Thyroid gland (tissue), 4 donors: ENCODE measurements at regions not wholly inside any gene's neighbourhood (a gene's known extent, or its start where the extent isn't known, plus 50 kb on each side); places are given as distances from the start of the nearest gene placed in this dataset.

Experiments used
- DNase-seq, 2 donors: peaks; one replicate each; pipeline ENCODE4 v3.0.0-alpha.2; 2019
- H3K27ac ChIP-seq, 3 donors: fragments of 200-600 bp; sonication (generic); 1 replicate in 2 of 3; 2 replicates in 1 of 3; pipeline ENCODE4 v1.5.1; 2016 to 2019; ENCODE audit warnings: mild to moderate bottlenecking in 1 of 3, moderate library complexity in 1 of 3
- H3K27me3 ChIP-seq: fragments of 200-600 bp; sonication (generic); one replicate; pipeline ENCODE4 v1.5.1; 2019
- H3K36me3 ChIP-seq, 2 donors: fragments of 200-600 bp; sonication (generic); one replicate each; pipeline ENCODE4 v1.5.1; 2016 to 2019
- H3K4me1 ChIP-seq, 2 donors: fragments of 200-600 bp; sonication (generic); one replicate each; pipeline ENCODE4 v1.5.1; 2017 to 2019
- H3K4me3 ChIP-seq, 3 donors: fragments of 200-600 bp; sonication (generic); replicated peaks in 1 of 3; 1 replicate in 2 of 3; 2 replicates in 1 of 3; pipeline ENCODE4 v1.5.1; 2016; ENCODE audit warnings: mild to moderate bottlenecking in 1 of 3
- H3K9me3 ChIP-seq: fragments of 200-600 bp; sonication (generic); one replicate; pipeline ENCODE4 v1.5.1; 2017
- CTCF ChIP-seq, 6 experiments: fragments of 200-600 bp in 3 of 6; fragments of 450-650 bp in 3 of 6; sonication (generic) in 3 of 6; IDR thresholded peaks; one replicate each; pipeline ENCODE4 v1.5.1; 2016 to 2019; ENCODE audit warnings: antibody characterized with exemption in 6 of 6, mild to moderate bottlenecking in 2 of 6, inconsistent platforms in 1 of 6, moderate library complexity in 1 of 6
- POLR2A ChIP-seq, 2 donors: fragments of 450-650 bp; IDR thresholded peaks; one replicate each; pipeline ENCODE4 v1.6.1; 2017; ENCODE audit warnings: antibody characterized with exemption in 2 of 2, mild to moderate bottlenecking in 2 of 2, moderate library complexity in 1 of 2
- WGBS, 2 donors: methylation state at CpG; one replicate each; pipeline ENCODE4 v1.1.5; 2017; 5-methylcytosine and 5-hydroxymethylcytosine counted together
- intact Hi-C: fragments of 100-400 bp; cut with DNase I; formaldehyde crosslinking; loops from one replicate; pipeline ENCODE4 v1.15.1; 2023

DNA sequence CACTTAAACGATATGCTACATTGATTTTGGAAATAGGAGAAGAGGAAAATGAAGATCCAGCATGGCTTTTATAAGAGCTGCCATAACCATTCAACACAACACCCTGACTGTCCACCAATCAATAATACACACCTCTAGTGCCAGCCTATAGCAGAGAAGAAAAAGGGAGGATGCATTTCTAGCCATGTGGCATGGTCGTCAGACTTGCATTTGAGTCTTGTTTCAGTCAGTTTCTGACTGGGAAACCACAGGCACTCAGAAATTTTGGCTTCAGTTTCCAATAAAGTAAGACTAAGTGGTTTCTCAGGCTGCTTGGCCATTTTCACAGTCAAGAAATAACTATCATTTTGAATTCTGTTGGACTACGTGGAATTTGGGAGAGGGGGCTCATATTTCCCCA, 523.5 kb upstream of the LRRC4C start:
- Histone ChIP-seq H3K36me3 (no peaks in the 10 kb centered on the region), H3K9me3 (no peaks in the 10 kb centered on the region), H3K27me3 (no peaks in the 10 kb centered on the region), H3K4me1 (no peaks in the 10 kb centered on the region), H3K27ac (no peak overlapping the region), H3K4me3 (no peak overlapping the region)
- 74 to 85% methylated on average over 3 of the region's 3 CpGs for WGBS, 2 donors
- no peak for DNase-seq
- TF ChIP-seq POLR2A (IDR thresholded peaks at IDR 0.05) (no peak), CTCF (IDR thresholded peaks at IDR 0.05) (no peak)
- intact Hi-C loops: no loop called here

DNA sequence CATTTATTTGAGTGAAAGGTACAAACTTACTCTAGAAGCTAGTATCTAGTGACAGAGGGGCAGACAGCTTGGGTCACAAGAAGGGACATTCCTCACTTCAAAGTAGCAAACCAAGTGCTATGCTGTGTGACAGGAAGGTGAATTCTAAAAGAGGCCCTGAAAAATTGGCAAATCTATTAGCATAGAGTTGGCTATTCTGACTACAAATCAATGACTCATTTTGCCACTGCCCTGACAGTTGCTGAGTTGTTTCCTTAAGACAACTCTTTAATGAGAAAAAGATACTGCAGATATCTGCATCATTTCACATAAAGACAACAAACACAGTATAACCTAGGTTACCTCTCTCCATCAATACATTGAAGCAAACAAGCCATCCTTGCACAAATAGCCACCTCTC, 524.0 kb upstream of the LRRC4C start:
- no peak for DNase-seq
- TF ChIP-seq CTCF (IDR thresholded peaks at IDR 0.05): no peak
- no peak for TF ChIP-seq POLR2A (IDR thresholded peaks at IDR 0.05)
- H3K9me3 ChIP-seq: no peaks in the 10 kb centered on the region
- H3K27me3 ChIP-seq: no peaks in the 10 kb centered on the region
- H3K4me3 ChIP-seq: no peak overlapping the region
- no peaks in the 10 kb centered on the region for H3K4me1 ChIP-seq
- intact Hi-C loops: no loop called here
- no peak overlapping the region for H3K27ac ChIP-seq
- no peaks in the 10 kb centered on the region for H3K36me3 ChIP-seq

- intact Hi-C loops: no loop called here
- no peaks in the 10 kb centered on the region for H3K9me3 ChIP-seq
- H3K4me1 ChIP-seq: no peaks in the 10 kb centered on the region
- H3K27ac ChIP-seq: no peak overlapping the region
- no peaks in the 10 kb centered on the region for H3K27me3 ChIP-seq
- TF ChIP-seq CTCF (IDR thresholded peaks at IDR 0.05) (no peak), POLR2A (IDR thresholded peaks at IDR 0.05) (no peak)
- 30 to 50% methylated on average over 2 of the region's 2 CpGs for WGBS, 2 donors
- H3K4me3 ChIP-seq: no peak overlapping the region
- no peak for DNase-seq
- no peaks in the 10 kb centered on the region for H3K36me3 ChIP-seq
Observed at GRCh38 chr11:41984023-41984422, 524.6 kb upstream of the LRRC4C start.

DNA sequence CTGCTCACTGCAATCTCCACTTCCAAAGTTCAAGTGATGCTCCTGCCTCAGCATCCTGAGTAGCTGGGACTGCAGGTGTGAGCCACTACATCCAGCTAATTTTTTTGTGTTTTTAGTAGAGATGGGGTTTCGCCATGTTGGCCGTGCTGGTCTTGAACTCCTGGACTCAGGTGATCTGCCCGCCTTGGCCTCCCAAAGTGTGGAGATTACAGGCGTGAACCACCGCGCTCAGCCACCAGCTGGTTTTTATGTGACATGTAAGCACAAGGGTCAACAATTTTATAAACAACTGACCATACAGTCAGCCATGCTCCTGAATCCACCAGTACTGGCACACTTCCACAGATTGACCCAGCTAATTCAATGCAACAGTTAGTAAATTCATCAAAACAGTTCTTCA, 526.3 kb upstream of the LRRC4C start:
- Histone ChIP-seq H3K4me3 (no peak overlapping the region), H3K27ac (no peak overlapping the region), H3K27me3 (no peaks in the 10 kb centered on the region), H3K9me3 (no peaks in the 10 kb centered on the region), H3K4me1 (no peaks in the 10 kb centered on the region), H3K36me3 (no peaks in the 10 kb centered on the region)
- 94 to 95% methylated on average over 6 of the region's 6 CpGs for WGBS, 2 donors
- intact Hi-C loops: no loop called here
- no peak for DNase-seq
- TF ChIP-seq POLR2A (IDR thresholded peaks at IDR 0.05) (no peak), CTCF (IDR thresholded peaks at IDR 0.05) (no peak)

DNA sequence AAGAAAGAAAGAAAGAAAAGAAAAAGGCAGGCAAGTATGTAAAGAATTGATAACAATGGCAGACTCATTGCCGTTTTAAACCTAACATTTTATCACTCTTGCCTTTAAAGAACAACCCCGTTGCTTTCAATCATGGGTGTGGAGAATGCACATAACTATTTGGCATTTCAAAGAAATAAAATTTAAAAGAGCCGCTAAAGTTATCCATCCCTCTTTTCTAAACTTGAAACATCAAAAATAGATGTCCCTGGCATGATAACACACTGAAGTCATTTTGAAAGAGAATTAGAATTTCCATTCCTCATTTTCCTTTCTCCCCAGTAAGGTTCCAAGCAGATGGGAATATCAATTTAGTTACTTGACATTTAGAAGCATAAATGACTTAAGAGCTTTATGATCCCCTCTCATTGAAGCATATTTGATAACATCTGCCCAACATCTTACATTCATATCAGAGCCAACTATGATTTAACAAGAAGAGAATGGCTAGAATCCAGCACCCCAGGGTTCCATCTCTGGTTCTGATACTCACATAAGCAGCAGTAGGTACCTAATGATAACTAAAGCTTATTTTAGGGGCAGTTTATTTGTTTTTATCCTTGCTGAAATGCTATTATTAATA, 529.6 kb upstream of the LRRC4C start:
- no peak overlapping the region for H3K27ac ChIP-seq
- no peaks in the 10 kb centered on the region for H3K36me3 ChIP-seq
- no peak for DNase-seq
- no peaks in the 10 kb centered on the region for H3K4me1 ChIP-seq
- no peaks in the 10 kb centered on the region for H3K27me3 ChIP-seq
- WGBS, 2 donors: 79 to 87% methylated on average over 3 of the region's 3 CpGs
- TF ChIP-seq CTCF (IDR thresholded peaks at IDR 0.05): no peak
- TF ChIP-seq POLR2A (IDR thresholded peaks at IDR 0.05): no peak
- no peaks in the 10 kb centered on the region for H3K9me3 ChIP-seq
- no peak overlapping the region for H3K4me3 ChIP-seq
- intact Hi-C loops: no loop called here
